ENCODE measurements at regions not wholly inside any gene's neighbourhood (a gene's known extent, or its start where the extent isn't known, plus 50 kb on each side); places are given as distances from the start of the nearest gene placed in this dataset.

GRCh38 chr4:14072506-14072905 is 445.0 kb upstream of the BOD1L1 start:
- TF ChIP-seq CTCF (IDR thresholded peaks at IDR 0.05; ENCODE audit: low read depth, low read length, poor library complexity, severe bottlenecking): no peak
- TF ChIP-seq EZH2phosphoT487 (IDR thresholded peaks at IDR 0.05; ENCODE audit: borderline replicate concordance, low read length): no peak

Data from DOHH2 (cell line).